VCaP (cell line): ENCODE measurements at regions not wholly inside any gene's neighbourhood (a gene's known extent, or its start where the extent isn't known, plus 50 kb on each side); places are given as distances from the start of the nearest gene placed in this dataset.

Experiments
- H3K27ac ChIP-seq: fragments of 450-650 bp; 2 replicates; pipeline ENCODE4 v1.5.1; 2017
- TF ChIP-seq, protein P1 (sequence below): fragments of 450-650 bp; conservative IDR thresholded peaks from 2 replicates; pipeline ENCODE4 v1.5.1; 2017; ENCODE audit warnings: mild to moderate bottlenecking, moderate library complexity

DNA sequence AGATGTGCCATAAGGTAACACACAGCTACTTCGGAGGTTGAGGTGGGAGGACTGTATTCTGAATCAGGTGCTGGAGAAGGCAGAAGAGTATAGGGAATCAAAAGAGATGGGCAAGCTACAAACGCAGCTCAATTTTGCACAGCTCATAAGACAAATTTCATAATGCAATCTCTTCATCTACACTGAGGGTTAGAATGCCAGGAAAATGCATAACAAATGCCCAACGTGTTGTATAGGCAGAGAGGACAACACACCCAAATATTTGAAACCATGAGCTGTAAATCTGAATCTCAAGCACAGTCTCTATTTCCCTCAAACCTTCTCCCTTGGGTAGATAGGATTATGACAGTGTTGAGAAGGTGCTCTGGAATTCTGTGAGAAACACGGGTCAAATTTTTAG, 263.1 kb upstream of the FOXN3 start:
- TF ChIP-seq, protein P1, sequence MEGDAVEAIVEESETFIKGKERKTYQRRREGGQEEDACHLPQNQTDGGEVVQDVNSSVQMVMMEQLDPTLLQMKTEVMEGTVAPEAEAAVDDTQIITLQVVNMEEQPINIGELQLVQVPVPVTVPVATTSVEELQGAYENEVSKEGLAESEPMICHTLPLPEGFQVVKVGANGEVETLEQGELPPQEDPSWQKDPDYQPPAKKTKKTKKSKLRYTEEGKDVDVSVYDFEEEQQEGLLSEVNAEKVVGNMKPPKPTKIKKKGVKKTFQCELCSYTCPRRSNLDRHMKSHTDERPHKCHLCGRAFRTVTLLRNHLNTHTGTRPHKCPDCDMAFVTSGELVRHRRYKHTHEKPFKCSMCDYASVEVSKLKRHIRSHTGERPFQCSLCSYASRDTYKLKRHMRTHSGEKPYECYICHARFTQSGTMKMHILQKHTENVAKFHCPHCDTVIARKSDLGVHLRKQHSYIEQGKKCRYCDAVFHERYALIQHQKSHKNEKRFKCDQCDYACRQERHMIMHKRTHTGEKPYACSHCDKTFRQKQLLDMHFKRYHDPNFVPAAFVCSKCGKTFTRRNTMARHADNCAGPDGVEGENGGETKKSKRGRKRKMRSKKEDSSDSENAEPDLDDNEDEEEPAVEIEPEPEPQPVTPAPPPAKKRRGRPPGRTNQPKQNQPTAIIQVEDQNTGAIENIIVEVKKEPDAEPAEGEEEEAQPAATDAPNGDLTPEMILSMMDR: no peak
- no peak overlapping the region for H3K27ac ChIP-seq

DNA sequence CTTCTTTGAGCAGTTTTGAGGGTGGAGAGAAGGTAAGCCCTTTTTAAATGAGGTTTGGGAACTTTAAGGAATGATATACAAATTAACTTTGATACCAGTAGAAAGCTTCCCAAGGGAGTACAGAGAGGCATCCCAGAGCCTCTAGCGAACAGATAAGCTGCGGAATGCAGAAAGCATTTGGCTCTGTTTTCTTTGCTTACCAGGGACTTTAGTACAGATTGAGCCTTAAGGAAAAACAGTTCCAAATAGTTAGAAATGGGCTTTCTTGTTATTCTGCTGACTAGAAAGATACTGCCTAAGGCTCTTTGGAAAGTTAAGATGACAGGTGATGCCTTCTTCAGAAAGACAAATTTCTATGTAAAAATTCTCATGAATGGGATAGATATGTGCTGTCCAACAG, 261.7 kb upstream of the FOXN3 start:
- TF ChIP-seq, protein P1: no peak
- no peak overlapping the region for H3K27ac ChIP-seq

- H3K27ac ChIP-seq: no peak overlapping the region
These were observed 258.6 kb upstream of the FOXN3 start for GRCh38 chr14:89675590-89675989.

DNA sequence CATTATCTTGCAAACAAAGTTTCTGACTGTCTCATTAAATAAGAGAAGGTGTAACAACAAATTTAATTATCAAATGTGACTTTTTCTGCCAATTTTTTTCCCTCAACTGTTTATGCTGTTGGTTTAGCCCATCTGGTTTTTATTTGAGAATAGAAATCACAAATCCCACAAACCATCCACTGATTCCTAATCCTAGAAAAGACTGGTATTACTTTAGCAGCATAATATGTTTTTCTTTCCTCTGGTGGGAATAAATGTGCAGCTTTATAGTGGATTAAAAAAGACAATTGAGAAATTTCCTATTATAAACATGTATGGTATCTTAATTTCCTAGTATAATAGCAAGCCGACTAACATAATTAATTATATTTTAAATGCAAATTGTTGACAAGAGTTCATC, 257.9 kb upstream of the FOXN3 start:
- TF ChIP-seq, protein P1: no peak

More at GRCh38 chr14:89675590-89675989, 258.6 kb upstream of the FOXN3 start:
- TF ChIP-seq, protein P1: no peak

GRCh38 chr14:89674240-89674639, 257.2 kb upstream of the FOXN3 start:
- TF ChIP-seq, protein P1: no peak
- no peak overlapping the region for H3K27ac ChIP-seq

More for the DNA sequence above, 257.9 kb upstream of the FOXN3 start:
- H3K27ac ChIP-seq: no peak overlapping the region

DNA sequence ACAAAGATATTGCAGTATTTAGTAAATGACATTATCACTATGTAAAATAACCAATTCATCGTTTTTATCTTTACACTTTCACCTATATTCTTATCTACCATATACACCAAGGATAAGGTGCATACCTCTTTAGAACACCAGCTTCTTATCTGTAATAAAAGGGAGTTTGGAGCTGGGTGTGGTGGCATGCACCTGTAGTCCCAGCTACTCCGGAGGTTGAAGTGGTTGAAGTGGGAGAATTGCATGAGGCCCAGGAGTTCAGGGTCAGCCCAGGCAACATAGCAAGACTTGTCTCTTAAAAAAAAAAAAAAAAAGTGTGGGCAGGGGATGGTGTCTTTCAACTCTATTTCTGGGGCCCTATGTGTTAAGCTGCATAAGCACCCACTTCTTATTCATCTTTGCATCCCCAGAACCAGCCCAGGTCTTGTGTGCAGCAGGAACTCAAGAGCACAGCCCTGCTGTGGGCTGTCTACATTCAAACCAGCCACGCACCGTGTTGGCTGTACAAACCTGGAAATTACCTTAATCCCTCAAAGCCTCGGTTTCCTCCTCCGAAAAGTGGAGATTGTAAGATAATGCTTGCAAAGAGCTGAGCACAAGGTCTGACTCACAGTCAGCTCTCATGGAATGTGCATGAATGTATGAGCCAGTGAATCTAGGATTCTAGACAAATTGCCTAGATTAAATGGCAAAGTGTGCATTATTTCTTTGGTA, 256.6 kb upstream of the FOXN3 start:
- H3K27ac ChIP-seq: no peak overlapping the region
- TF ChIP-seq, protein P1: no peak

DNA sequence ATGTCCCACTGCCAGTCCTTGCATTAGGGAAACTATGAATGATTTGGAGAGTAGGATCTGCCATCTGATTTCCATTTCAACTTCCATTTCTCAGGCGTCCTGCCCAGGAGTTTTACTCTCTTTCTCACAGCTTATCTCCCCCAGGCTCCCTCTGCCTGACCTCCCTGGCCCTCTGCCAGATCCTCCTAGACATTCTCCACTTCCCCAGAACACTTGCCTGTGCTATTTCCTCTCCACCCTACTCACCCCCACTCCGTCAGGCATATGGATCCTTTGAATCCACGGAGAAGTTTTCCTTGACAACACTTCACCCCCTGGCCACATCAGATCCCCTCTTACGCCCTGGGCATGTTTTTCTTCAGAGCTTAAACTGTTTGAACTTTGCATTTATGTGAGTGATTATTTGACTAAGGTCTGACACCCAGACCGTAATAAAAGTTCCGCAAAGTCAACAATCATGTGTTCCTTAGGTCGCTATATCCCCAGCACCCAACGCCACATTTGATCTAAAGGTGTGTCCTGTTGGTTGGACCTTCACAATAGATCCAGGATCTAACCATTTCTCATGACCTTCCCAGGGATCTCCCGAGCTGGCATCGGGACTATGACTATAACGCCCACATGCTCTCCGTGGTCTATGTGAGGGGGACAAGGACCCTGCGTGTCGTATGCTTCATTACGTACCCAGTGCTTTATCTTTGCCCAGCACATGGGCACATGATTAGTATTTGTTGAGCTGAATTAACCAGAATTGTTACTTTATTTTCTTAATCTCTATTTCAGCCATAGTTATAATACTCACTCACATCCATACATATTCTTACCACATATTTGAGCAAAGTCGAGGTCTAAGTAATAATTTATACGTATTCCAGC, 255.8 kb upstream of the FOXN3 start:
- TF ChIP-seq, protein P1: no peak
- no peak overlapping the region for H3K27ac ChIP-seq
